Activated gamma-delta T cell (primary cell): ENCODE measurements at regions not wholly inside any gene's neighbourhood (a gene's known extent, or its start where the extent isn't known, plus 50 kb on each side); places are given as distances from the start of the nearest gene placed in this dataset.
"Not testable (repeated sequence)": the region's sequence is repeated elsewhere in the genome, so short reads cannot be mapped to it uniquely, and the experiment has no call there.

Source experiments
- DNase-seq: peaks from one replicate; lab custom pipeline; 2025; lab: John Stamatoyannopoulos, UW

- no peak for DNase-seq
Observed at GRCh38 chr15:70576696-70577095, 186.7 kb downstream of the UACA start.

DNA sequence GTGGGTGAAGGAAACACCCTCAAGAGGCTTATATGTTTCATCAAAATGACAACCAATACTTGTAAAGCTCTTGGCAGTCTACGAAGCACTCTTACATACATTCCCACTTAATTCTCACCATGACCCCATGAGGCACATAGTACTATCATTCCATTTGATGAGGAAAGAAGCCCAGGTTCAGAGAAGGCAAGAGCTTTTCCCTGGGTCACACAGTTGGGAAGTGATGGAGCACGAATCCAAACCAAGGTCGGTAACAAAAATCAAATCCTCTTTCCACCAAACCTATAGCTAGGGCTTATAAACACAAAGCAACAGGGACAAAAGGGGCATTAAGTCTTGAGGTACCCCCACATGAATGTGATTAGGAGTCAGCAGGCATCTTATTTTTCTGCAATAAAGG is 187.1 kb downstream of the UACA start:
- DNase-seq, result no peak

- DNase-seq, result no peak
Observed at GRCh38 chr15:70575231-70576226, 187.8 kb downstream of the UACA start.

- DNase-seq, result not testable (repeated sequence)
Observed at GRCh38 chr15:70574325-70574724, 189.0 kb downstream of the UACA start.

GRCh38 chr15:70573121-70573850 is 190.1 kb downstream of the UACA start:
- DNase-seq, result no peak

DNA sequence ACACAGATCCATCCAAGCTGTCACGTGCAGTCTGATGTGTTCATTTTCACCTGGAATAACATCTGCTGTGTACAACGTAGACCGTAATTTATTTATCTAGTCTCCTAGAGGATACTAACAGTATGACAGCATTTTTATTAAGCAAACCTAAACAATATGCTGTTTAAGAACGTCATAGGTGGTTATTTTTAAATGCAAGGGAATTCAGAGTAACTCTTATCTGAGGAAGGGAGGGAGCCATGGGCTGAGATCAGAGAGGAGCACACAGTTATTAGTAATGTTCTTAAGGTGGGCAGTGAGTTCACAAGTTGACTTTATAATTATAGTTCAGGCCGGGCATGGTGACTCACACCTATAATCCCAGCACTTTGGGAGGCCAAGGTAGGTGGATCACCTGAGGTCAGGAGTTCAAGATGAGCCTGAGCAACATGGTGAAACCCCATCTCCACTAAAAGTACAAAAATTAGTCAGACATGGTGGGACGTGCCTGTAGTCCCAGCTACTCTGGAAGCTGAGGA is 193.6 kb downstream of the UACA start:
- no peak for DNase-seq

- no peak for DNase-seq
Observed at GRCh38 chr15:70569091-70569713, 194.2 kb downstream of the UACA start.

DNA sequence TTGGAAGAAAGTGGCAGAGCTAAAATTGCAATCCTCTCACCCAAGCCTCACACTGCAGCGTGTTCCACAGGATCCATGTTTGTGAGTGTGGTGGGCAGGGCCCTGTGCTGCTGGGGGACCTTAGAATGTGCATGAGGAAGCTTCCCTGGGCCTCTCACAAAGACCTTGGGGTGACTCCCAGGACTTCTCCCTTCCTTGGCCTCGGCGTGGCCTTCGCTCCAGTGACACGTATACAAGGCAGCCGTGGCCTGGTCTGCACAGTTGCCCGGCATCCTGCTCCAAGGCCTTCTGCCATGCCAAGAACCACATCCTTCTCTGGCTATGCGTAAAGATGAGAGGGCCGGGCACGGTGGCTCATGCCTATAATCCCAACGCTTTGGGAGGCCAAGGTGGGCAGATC is 196.4 kb downstream of the UACA start:
- no peak for DNase-seq

- no peak for DNase-seq
Observed at GRCh38 chr15:70566047-70566835, 197.1 kb downstream of the UACA start.

GRCh38 chr15:70563561-70564095 is 199.7 kb downstream of the UACA start:
- DNase-seq, result no peak

- DNase-seq, result no peak
Observed at GRCh38 chr15:70562906-70563305, 200.5 kb downstream of the UACA start.

- DNase-seq, result no peak
Observed at GRCh38 chr15:70561885-70562284, 201.5 kb downstream of the UACA start.

DNA sequence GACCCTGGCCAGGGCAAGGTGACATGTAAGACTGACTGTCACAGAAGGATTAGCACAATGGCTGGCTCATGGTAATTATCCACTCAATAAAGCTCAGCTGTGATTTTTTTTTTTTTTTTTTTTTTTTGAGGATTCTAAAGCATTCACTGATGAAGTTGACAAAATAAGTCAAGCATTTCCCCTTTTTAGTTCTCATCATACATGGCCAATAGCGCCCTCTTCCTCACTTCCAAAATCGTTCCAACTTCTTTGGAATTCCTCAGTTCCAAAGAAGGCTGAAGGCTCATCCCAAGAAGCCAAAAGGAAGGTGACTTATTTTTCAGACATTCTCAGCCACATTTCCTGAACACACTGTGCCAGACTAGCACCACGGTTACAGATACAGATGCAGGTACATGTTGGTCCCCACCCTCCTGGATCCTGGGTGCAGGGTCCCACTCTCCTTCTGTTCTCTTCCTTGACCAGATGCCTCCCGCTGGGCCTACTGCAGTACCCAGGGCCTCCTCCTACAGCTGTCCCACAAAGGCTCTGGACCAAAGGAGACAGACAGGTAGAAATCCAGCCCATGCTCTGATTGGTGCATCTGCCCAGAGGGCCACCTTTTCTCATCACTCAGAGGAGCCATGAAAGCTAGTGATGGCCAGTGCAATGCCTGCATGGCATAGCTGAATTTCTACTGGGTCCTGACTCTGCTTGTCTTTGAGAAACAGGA is 202.6 kb downstream of the UACA start:
- DNase-seq, result no peak

DNA sequence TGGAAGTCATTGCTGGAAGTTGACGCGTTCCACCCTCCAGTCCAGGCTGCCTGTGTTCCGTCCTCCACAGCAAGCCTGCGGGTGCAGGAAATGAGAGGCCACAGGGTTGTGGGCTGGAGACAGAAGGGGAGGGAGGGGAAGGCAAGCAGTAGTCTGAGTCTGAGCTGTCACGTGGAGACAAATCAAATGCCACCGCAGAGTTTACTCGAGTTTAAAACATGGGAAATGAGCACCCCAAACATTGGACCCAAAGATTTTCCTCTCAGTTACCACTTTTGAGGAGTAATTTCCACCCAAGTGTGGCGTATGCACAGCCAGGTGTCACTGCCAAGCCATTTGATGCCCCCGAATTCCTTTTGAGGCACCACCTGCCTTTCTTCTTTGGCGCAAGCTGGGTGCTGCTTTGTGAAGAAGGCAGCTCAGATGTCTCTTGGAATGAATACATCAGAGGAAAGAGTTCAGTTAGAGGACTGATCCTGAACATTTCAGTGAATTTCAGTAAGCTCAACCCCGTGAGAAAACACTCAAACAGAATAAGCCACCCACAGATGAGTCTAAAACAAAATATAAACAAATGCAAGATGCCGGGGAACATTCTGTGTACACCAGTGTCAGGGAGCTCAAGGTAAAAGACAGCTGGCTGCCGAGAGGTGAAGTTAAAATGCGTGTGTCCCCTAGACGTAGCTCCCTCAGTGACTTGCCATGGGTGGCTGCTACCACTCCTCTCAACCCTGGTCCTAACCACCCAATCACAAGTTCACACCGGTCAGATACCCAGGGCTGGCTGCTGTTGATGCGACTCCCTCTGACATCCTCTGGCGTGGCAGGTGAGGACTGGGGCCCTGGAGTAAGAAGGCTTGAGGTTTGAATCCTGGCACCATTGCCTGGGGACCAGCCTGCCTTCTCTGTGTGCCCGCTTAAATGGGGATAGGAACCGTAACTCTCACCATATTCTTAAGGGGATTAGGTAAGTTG is 203.8 kb downstream of the UACA start:
- no peak for DNase-seq

DNA sequence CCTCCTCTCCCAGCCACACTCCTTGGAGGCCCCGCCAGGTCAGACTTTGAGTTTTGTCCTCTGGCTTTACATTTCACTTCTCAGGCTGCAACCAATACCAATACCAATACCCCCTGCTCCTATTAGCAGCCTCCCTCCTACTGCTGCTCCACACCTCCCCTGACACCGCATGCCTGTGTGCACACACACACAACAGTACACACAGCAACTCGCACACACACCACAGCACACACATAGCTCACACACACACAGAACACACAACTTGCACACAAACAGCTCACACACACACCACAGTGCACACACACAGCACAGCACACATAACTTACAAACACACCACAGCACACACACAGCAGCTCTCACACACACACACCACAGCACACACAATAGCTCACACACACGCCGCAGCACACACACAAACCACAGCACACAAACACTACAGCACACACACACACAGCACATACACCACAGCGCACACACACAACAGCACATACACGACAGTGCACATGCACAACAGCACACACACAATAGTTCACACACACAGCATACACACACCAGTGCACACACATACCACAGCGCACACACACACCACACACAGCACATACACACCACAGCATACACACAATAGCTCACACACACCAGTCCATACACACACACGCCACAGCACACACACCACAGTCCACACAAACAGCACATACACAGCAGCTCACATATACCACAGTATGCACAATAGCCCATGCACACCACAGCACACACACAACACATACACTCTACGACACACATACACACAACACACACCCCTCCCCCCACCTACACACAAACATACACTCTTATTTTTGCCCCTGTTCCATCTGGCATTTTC is 204.7 kb downstream of the UACA start:
- DNase-seq, result no peak

GRCh38 chr15:70557521-70558258 is 205.7 kb downstream of the UACA start:
- no peak for DNase-seq

- no peak for DNase-seq
Observed at GRCh38 chr15:70556779-70557178, 206.6 kb downstream of the UACA start.
